ENCODE measurements at regions not wholly inside any gene's neighbourhood (a gene's known extent, or its start where the extent isn't known, plus 50 kb on each side); places are given as distances from the start of the nearest gene placed in this dataset.
A peak's percentile ranks its signal among the peaks of the same experiment; 100 is the strongest.
"Not testable (repeated sequence)": the region's sequence is repeated elsewhere in the genome, so short reads cannot be mapped to it uniquely, and the experiment has no call there.

DNA sequence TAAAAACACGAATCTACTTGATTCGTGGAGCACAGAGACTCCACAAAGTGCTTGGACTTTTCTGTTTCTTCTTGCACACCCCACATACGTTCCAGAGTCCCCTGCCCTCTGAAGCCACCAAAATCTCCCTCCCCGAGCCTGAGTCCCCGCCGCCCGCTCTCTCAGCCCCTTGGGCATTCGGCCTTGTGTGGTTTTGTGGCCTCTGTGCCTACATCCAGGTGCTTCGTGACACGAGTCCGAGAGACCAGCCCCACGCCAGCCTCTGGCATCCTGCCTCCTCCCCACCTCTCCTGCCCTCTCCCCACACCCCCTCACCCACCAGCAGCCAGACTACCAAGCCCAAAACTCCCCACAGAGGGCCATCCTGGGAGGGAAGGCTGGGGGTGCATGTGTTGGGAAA is 87.8 kb upstream of the PPP1R26 start:
- DNase-seq = no peak

DNA sequence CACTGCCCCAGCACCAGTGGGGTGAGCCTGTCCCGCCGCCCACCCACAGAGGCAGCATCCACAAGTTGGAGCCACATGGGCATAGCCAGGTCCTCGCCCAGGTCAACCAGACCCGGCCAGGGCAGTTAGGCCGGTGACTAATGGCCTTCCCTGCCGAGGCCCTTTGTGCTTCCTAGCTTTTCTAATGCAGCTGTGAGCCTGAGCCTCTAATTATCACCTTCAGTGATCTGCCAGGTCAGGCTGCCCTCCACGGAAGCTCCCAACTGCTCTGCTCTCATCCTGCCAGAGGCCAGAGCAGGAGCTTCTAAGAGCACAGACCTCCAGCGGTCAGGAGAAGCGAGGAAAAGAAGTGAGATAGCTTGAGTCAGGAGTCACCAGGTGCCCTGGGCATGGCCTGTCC is 87.1 kb upstream of the PPP1R26 start:
- DNase-seq = peak in 2 of 3 experiments; percentile 16 to 51

DNA sequence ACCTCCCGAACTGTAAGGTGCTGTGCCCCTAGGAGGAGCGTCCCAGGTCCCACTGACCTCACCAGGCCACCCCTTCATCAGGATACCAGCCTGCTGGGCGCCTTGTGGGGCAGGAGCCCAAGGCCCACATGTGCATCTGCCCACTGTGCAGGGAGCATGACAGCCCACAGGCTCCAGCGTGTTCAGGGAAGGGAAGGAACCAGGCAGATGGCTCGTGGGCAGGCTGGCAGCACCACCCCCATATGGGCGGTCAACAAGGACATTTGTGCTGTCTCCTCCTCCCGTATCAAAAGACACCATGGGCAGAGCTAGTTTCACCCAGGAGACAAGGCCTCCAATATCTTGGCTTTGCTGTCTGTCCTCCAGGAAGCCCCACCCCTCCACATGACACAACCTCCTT is 85.5 kb upstream of the PPP1R26 start:
- no peak for DNase-seq

DNA sequence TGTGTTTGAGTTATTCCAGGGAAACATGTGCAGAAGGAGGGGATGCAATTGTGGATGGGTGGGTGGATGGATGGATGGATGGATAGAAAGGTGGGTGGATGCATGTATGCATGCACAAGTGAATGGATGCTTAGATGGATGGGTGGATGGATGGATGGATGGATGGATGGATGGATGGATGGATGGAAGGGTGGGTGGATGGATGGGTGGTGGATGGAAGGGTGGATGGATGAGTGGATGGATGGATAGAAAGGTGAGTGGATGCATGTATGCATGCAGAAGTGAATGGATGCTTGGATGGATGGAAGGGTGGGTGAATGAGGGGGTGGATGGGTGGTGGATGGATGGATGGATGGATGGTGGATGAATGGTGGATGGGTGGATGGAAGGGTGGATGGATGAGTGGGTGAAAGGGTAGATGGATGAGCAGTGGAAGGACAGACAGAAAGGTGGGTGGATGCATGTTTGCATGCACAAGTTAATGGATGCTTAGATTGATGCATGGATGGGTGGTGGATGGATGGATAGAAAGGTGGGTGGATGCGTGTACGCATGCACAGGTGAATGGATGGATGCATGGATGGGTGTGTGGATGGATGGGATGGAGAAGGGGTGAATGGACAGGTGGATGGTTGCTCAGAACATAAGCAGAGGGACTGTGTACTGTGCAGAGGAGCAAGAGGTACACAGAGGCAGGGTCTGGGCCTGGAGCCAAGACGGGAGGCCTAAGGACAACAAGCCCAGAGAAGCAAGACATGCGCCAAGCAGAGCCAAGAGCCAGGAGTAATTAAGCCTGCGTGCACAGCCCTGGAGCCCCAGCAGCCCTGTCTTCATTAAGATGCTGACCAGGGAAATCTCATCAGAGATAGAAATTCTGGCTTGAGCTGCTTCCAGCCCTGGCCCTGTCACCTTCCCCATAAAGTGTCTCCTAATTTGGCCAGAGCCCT is 84.6 kb upstream of the PPP1R26 start:
- DNase-seq = no peak

DNA sequence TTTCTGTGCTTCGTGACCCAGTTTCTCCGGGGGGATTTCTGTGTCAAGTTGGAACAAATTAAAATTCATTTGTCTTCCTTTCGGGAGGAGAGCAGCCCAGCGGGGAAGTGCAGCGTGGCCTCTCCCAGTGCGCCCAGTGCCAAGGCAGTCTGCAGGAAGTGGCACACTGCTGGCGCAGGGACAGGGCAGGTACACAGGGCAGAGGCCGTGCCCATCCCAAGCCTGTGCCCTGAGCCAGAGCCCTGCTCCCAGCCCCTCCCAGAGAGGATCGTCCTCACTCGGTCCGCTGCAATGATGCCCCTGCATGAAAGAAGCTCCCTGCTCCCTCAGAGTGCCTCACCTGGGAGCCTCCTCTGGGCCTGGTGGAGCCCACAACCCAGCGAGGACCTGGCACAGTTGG is 82.4 kb upstream of the PPP1R26 start:
- DNase-seq = no peak

DNA sequence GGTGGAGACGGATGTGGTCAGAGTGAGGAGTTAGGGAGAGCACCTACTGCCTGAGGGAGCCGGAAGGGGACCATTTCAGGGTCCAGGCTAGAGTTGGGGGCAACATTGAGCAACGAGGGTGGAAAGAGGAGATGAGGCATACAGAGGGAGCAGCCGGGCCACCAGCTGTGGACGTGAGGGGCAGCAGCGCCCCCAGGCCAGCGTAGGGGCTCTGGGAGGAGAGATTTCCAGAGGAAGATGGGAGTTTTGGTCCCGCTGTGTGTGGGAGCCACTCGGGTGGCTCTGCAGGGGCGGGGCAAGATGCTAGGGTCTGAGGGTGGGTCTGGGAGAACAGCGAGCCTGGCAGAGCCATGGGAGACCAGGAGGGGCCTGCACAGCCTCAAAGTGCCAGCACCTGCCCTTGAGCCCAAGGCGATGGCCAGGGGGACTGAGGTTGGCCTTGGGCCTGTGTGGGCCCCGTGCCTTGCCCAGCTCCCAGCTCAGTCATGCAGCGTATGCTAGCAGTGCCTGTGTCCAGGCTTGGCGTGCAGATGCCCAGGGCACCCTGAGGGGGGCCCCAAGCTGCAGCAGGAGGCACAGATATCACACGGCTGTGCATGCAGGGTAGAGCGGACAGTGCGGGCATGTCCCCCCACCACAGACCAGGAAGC is 80.5 kb upstream of the PPP1R26 start:
- no peak for DNase-seq

DNA sequence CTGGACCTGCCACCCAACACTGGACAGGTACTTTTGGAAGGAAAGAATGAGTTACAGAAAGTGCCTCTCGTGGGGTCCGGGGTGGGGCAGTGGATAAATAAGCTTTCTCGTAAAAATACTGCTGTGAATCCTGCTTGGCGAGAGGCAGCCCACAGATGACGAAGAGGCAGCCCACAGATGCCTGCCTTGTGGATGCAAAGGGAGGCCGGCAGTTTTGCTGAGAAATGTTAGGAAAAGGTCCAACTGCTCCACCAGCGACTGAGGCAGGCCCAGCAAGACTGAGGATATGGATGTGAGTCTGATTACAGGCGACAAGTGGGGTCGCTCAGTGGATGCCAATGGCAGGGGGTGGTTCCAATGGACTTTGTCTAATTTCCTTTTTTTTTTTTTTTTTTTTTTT is 79.1 kb upstream of the PPP1R26 start:
- no peak for DNase-seq

DNA sequence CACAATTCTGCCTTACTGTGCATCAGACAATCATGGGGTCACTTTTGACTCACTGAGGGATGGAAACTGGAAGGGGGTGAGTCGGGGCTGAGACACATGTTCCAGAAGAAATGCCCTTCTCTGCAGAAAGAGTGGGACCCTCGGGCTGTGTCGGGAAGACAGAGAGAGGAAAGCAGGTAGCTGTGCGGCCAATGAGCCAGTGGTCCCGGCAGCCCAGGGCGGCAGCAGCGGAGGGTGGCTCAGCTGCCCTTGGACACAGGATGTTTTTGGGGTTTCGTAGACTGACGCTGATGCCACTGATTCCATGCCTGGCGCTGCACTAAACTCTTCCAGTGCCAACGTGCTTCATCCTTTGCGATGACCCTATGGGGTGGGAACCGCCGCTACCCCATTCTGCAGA is 78.4 kb upstream of the PPP1R26 start:
- DNase-seq = no peak

DNA sequence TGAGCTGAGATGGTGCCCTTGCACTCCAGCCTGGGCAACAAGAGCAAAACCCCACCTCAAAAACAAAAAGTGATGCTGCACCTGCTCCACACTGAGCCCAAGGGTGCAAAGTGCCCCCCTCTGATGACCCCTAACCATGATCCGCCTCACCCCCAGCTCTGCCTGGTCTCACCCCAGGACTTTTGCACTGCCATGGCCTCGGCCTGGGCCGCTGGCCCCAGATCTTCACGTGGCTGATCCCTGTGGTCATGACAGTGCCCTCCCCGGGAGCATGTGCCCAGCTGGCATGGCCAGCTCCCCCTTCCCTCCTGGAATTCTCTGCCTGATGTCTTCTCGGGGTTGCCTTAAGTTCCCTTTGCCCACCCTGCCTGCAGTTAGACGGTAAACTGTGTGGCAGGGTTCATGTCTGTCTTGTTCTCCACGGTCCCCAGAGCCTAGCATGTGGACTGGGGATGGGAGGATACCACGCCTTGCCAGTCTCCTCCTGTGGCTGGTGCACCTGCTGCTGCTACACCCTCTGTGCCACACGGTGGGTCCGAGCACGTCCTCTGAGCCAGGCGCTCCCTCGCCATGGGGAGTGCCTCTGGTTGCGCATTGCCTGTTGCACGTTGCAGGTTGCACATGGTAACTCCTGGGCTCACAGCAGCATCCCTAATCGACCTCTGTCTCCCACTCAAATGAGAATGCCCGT is 77.4 kb upstream of the PPP1R26 start:
- DNase-seq = no peak

DNA sequence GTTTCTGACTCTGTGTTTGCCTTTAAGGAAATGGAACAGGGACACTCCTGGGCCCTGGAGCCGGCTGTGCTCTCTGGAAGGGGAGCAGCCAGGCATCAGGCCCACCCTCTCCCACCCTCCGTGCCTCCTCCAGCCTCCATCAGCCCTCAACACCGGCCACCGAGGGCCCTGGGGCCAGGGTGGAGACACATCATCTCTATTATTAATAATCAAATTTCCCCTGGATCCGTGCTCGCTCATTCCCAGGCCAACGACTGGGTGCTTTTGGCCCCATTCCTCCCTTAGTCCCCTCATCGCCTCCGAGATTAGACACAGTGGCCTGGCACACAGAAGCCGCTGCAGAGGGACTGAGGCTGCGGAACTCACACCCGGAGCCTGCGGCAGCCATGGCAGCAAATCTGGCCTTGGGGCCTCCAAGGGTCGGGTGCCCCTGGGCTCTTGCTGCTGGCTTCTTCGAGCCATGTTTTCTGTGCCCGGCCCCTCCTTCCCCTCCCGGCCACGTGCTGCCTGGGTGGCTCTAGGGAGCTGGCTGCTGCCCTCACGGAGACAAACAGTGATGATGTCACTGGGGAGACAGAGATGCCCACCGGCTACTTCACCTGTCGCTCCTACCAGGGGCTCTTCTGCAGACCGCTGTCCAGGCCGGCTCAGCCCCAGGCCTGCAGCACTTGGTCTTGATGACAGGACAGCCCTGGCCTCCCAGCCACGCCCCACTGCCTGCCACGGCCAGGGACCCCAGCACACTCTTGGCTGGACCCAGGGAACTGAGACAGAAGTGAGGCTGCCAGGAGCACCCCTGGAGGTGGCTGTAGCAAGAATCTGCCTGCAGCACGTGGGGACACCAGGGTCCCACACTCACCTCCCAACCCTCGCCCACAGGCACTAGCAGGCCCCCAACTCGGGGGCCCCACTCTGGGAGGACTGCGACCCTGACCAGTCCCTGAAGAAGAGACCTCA is 76.6 kb upstream of the PPP1R26 start:
- no peak for DNase-seq

DNA sequence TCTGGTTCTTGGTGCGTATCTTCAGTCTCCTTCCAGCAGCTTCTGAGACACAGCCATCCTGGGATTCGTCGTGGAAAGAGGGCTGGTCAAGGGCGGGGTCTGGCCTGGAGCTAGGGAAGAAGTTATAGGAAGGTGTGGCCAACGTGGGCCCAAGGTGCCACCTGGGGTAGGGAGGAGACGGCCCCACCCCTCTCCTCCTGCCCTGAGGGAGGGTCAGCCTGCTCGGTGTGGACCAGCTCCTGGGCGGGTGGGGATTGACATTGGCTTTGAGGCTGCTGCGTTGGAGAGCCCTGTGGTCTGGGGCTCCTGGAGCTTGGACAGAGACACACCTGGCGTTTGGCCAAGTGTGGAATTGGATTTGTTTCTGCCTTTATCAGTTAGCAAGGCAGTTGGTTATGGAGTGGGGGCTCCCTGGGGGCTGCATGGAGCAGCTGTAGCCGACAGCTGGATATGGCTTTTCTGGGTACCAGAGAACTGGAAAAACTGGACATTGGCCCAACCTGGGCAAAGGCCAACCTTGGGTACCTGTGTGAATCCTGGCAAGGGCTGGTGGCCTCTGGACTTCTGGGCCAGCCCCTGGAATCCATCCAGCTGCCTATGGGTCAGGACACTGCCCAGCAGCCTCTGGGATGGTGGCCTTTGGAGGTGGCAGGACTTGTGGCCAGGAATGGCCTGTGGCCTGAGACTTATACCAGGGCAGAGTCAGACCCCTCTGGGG is 75.7 kb upstream of the PPP1R26 start:
- no peak for DNase-seq

DNA sequence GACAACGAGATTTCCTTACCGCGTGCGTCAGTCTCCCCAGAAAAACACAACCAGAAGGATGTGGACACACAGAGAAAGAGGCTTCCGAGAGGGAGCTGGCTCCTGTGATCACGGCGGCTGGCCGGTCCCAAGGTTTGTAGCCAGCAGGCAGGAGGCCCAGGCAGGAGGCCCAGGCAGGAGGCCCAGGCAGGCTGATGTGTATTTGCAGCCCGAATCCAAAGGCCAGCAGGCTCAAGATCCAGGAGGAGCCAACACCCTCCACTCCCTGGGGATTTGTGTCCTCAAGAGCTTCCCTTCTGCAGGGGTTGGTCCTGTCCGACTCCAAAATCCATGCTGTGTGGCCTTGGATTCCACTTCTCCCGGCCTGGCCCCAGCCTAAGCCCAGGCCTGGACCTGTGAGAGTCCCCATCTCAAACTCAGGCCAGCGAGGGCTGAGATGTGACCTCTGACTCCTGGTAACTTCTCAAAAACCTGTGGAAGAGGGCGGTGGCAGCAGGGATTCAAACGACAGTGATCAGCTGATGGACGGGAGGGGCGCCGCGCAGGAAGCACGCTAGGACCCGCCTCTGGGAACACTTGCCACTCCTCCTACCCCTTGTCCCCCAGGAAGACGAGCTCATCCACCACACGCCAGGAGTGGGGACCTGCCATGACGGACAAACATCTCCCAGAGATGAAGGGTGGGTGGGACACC is 75.0 kb upstream of the PPP1R26 start:
- DNase-seq = no peak

DNA sequence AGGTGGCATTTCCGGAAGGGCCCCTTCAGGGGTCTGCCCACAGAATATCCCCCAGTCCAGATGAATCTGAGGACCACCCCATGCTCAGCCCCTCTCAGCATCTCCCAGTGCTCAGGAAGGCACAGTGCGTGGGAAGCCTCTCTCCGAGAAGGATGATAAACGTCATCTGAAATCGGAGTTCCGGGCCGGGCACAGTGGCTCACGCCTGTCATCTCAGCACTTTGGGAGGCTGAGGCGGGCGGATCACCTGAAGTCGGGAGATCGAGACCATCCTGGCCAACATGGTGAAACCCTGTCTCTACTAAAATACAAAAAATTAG is 74.5 kb upstream of the PPP1R26 start:
- DNase-seq = not testable (repeated sequence)

DNA sequence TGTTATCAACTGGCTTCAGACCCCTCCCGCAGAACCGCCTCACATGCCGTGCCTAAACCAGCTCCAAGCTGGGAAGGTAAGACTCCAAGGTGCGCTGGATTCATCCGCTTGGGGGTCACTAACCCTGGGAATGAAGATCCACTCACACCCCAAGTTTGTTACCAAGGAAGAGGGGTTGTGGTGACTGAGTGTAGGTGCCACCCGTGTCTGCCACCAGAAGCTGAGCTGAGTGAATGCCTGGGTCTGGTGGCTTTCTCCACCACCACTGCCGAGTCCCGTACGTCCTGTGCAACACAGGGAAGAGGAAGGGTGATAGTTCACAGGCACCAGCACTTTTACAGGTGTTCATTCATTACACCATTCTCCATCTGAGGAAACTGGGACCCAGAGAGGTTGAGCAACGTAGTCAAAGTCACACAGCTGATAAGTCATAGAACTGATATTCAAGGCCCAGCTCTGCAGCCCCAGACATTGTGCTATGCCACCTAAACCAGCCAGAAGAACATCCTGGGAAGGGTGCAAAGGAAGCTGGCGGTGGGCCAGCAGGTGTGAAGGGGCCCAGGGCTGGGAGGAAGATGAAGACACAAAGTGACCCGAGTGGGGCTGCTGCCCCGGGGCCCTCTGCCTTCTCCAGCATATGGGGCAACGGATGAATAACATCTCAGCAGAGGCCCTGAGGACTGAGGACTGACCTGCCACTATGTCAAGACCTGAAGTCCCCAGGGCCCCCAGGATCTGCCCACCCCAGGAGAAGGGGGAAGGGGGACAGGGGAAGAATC is 70.9 kb upstream of the PPP1R26 start:
- DNase-seq = no peak

DNA sequence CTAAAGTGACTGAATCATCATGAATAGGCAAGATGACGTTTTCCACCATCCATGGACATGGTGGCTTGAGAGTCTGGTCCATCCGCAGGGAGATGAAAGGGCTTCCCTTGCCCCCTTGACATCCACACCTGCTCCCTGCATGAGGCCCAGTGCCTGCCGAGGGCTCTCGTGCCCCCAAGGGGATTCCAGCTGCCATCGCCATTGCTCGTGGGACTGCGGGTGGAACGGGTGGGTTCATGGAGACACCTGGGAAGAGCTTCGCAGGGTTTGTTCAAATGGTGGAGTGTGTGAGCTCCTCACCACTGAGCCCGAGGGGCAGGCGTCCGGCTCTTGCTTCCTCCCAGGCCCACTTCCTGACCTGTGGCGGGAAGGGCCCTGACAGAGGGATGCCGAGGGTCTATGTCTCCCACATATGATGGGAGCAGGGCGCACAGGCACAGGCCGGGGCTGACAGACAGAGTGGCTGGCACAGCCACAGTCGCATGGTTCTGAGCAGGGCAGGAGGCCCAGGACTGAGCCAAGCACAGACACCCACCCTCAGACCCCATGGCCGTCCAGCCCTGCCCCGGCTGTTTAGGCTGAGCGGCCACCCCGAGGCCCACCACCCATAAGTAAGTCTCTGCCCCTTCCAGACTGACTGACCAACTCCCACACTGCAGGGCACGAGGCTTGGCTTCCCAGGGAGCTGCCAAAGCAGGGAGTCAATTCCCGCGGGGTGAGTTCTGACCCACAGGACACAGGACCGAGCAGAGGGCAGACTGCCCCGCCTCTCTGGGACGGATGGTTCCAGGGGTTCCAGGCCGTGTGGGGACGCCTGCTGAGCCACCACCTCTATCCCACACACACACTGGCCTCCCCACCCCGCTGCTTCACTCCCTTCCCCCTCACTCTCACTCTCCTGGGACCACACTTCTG is 70.0 kb upstream of the PPP1R26 start:
- DNase-seq = no peak

DNA sequence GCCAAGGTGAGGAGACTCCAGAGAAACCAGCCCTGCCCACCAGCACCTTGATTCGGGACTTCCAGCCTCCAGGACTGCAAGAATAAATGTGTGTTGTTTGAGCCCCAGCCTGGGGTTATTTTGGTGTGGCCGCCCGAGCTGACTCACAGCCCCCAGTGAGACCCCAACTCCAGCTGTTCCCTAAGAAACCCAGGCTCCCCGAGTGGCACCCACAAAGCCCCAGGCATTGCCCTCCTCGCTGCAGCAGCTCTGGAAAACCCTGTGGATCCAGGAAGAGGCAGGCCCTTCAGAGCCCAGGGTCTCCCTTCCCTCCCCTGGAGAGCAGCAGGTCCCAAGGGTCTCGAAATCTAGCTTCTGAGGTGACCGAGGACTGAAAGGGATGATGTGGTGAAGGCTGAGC is 69.2 kb upstream of the PPP1R26 start:
- no peak for DNase-seq

DNA sequence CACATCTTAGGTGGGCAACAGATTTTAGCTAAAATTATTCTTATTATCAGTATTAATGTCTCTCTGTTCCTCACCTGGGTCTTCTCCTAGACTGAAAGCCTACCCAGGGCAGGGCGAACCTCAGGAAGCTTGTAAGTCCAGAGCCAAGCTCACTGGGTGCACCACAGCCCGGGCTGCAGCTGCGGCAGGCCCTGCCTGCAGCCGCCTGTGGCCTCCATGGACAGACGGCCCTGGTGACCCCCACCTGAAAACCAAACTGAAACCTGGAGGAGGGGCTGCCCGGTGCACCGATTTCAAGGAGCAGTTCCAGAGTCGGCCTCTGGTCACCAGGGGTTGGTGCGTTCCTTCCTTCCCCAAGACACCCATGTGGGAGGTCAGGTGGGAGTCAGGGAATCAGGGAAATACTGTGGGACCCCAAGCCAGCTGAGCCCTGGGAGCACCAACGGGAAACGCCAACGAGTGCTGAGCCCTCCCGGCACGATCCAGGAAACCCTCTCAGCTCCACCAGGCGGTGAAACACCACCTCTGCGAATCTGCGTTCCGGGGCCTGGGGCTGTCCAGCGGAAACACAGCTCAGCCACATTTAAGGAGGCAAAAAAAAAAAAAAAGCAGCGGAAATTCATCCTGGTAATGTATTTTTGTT is 68.6 kb upstream of the PPP1R26 start:
- no peak for DNase-seq

DNA sequence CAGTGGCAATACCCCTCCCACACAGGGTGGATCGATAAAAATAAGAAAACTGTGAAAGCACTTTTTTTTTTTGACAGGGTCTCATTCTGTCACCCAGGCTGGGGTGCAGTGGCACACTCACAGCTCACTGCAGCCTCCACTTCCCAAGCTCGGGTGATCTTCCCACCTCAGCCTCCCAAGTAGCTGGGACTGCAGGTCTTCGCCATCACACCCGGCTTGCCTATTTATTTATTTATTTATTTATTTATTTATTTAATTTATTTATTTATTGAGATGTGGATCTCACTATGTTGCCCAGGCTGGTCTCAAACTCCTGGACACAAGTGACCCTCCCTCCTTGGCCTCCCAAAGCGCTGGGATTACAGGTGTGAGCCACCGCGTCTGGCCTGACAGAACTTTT is 68.0 kb upstream of the PPP1R26 start:
- not testable (repeated sequence) for DNase-seq
